CD14-positive monocyte (primary cell): ENCODE measurements at regions not wholly inside any gene's neighbourhood (a gene's known extent, or its start where the extent isn't known, plus 50 kb on each side); places are given as distances from the start of the nearest gene placed in this dataset.
A peak's percentile ranks its signal among the peaks of the same experiment; 100 is the strongest.
"Not testable (repeated sequence)": the region's sequence is repeated elsewhere in the genome, so short reads cannot be mapped to it uniquely, and the experiment has no call there.

Experiments used
- DNase-seq, 3 donors: peaks; one replicate each; pipeline ENCODE4 v3.0.0-alpha.2; 2011 to 2022
- H2AFZ ChIP-seq: 2 replicates; pipeline ENCODE4 v1.6.0; 2012; ENCODE audit warnings: mild to moderate bottlenecking, low read depth, low read length, inconsistent platforms; ENCODE audit not compliant: insufficient read depth, poor library complexity, severe bottlenecking
- H3K27ac ChIP-seq, 2 donors: 1 replicate in 1 of 2; 2 replicates in 1 of 2; pipeline ENCODE4 v1.5.1; 2012 to 2013; ENCODE audit warnings: low read length in 2 of 2, control low read depth in 1 of 2, inconsistent platforms in 1 of 2, low read depth in 1 of 2, mild to moderate bottlenecking in 1 of 2
- H3K27me3 ChIP-seq, 2 donors: one replicate each; pipeline versions ENCODE4 v1.6.0 to v1.6.1; 2011 to 2013; ENCODE audit warnings: low read length in 2 of 2; ENCODE audit not compliant: control insufficient read depth in 2 of 2, insufficient read depth in 2 of 2
- H3K36me3 ChIP-seq, 2 donors: replicated peaks in 1 of 2; 1 replicate in 1 of 2; 2 replicates in 1 of 2; pipeline versions ENCODE4 v1.5.1 to v1.6.1; 2012 to 2013; ENCODE audit warnings: low read length in 2 of 2, control low read depth in 1 of 2, inconsistent platforms in 1 of 2, mild to moderate bottlenecking in 1 of 2; ENCODE audit not compliant: insufficient read depth in 2 of 2, control insufficient read depth in 1 of 2
- H3K4me1 ChIP-seq, 2 donors: 1 replicate in 1 of 2; 2 replicates in 1 of 2; pipeline versions ENCODE4 v1.5.1 to v1.6.1; 2012 to 2013; ENCODE audit warnings: low read length in 2 of 2, control low read depth in 1 of 2, inconsistent platforms in 1 of 2, mild to moderate bottlenecking in 1 of 2, moderate library complexity in 1 of 2; ENCODE audit not compliant: insufficient read depth in 2 of 2, control insufficient read depth in 1 of 2
- H3K4me2 ChIP-seq: replicated peaks from 2 replicates; pipeline ENCODE3; 2012; ENCODE audit warnings: low read length, moderate library complexity, mild to moderate bottlenecking; ENCODE audit not compliant: poor library complexity, severe bottlenecking; ENCODE audit errors: extremely low read depth
- H3K4me3 ChIP-seq, 3 experiments: fragments of 200-600 bp in 1 of 3; sonication (generic) in 1 of 3; replicated peaks in 1 of 3; 1 replicate in 2 of 3; 2 replicates in 1 of 3; pipeline ENCODE4 v1.5.1; 2011 to 2013; ENCODE audit warnings: low read length in 3 of 3, mild to moderate bottlenecking in 3 of 3, control low read depth in 2 of 3, low read depth in 2 of 3, inconsistent platforms in 1 of 3, moderate library complexity in 1 of 3
- H3K79me2 ChIP-seq: 2 replicates; pipeline ENCODE4 v1.6.0; 2012; ENCODE audit warnings: mild to moderate bottlenecking, control low read depth, inconsistent platforms, low read length, moderate library complexity; ENCODE audit not compliant: insufficient read depth
- H3K9ac ChIP-seq: 2 replicates; pipeline ENCODE4 v1.6.0; 2017; ENCODE audit warnings: low read length, mild to moderate bottlenecking; ENCODE audit not compliant: insufficient read depth, poor library complexity, severe bottlenecking
- H3K9me3 ChIP-seq, 2 donors: replicated peaks in 1 of 2; 1 replicate in 1 of 2; 2 replicates in 1 of 2; pipeline versions ENCODE4 v1.5.1 to v1.6.1; 2012 to 2013; ENCODE audit warnings: low read length in 2 of 2, control low read depth in 1 of 2; ENCODE audit not compliant: control insufficient read depth in 1 of 2, insufficient read depth in 1 of 2
- H4K20me1 ChIP-seq: 2 replicates; pipeline ENCODE4 v1.6.0; 2012; ENCODE audit warnings: mild to moderate bottlenecking, low read length, control low read depth, moderate library complexity; ENCODE audit not compliant: insufficient read depth
- H3K27ac Mint-ChIP-seq, 7 donors: one replicate each; pipeline ENCODE4 v1.8.0; 2020; ENCODE audit warnings: mild to moderate bottlenecking in 7 of 7, mixed read lengths in 7 of 7, moderate library complexity in 6 of 7, inconsistent platforms in 2 of 7
- H3K27me3 Mint-ChIP-seq, 3 donors: one replicate each; pipeline ENCODE4 v1.8.0; 2021 to 2022; ENCODE audit warnings: low read depth in 3 of 3, mild to moderate bottlenecking in 3 of 3, mixed read lengths in 3 of 3, moderate library complexity in 3 of 3, inconsistent platforms in 1 of 3
- H3K36me3 Mint-ChIP-seq, 2 donors: one replicate each; pipeline ENCODE4 v1.8.0; 2020; ENCODE audit warnings: mixed read lengths in 2 of 2, inconsistent platforms in 1 of 2, mild to moderate bottlenecking in 1 of 2
- H3K4me1 Mint-ChIP-seq: one replicate; pipeline ENCODE4 v1.8.0; 2020; ENCODE audit warnings: mild to moderate bottlenecking, mixed read lengths
- H3K4me3 Mint-ChIP-seq, 2 donors: one replicate each; pipeline ENCODE4 v1.8.0; 2020; ENCODE audit warnings: mild to moderate bottlenecking in 2 of 2, mixed read lengths in 2 of 2, moderate library complexity in 1 of 2
- H3K9me3 Mint-ChIP-seq, 7 donors: one replicate each; pipeline ENCODE4 v1.8.0; 2020 to 2022; ENCODE audit warnings: mixed read lengths in 7 of 7, mild to moderate bottlenecking in 6 of 7, moderate library complexity in 6 of 7, inconsistent platforms in 2 of 7
- CTCF ChIP-seq: fragments of 200-600 bp; IDR thresholded peaks from one replicate; pipeline ENCODE4 v1.8.0; 2022; ENCODE audit warnings: antibody characterized with exemption, mild to moderate bottlenecking
- WGBS: methylation state at CpG from one replicate; pipeline ENCODE4 v1.1.5; 2013; ENCODE audit warnings: missing lambda C conversion rate; ENCODE audit not compliant: insufficient coverage; 5-methylcytosine and 5-hydroxymethylcytosine counted together
- intact Hi-C, 2 donors: fragments of 100-400 bp; cut with micrococcal nuclease; formaldehyde crosslinking; loops; one replicate each; pipeline versions ENCODE4 v1.15.0 to v1.15.1; 2023

- no peak for DNase-seq
- peaks cover 4 to 6% (median 4%) of the 10 kb centered on the region in 3 donors for H3K27me3 Mint-ChIP-seq
- Histone ChIP-seq H3K36me3 (no peaks in the 10 kb centered on the region), H3K79me2 (no peaks in the 10 kb centered on the region), H2AFZ (no peak overlapping the region), H3K4me3 (no peak overlapping the region), H3K27me3 (no peaks in the 10 kb centered on the region), H3K27ac (no peak overlapping the region), H3K9ac (no peak overlapping the region), H3K4me2 (no peak overlapping the region), H3K9me3 (peaks cover 0 to 6% of the 10 kb centered on the region in 2 donors), H4K20me1 (no peaks in the 10 kb centered on the region), H3K4me1 (no peaks in the 10 kb centered on the region)
- no peak overlapping the region for H3K4me3 Mint-ChIP-seq
- intact Hi-C loops, result no loop called here
- peak overlapping the region in 1 of 7 donors; percentile 13 for H3K27ac Mint-ChIP-seq
- no peaks in the 10 kb centered on the region for H3K4me1 Mint-ChIP-seq
- H3K36me3 Mint-ChIP-seq, result no peaks in the 10 kb centered on the region
- 78% methylated on average over 6 of the region's 8 CpGs for WGBS
- TF ChIP-seq CTCF, result no peak
- peaks cover 10 to 23% (median 17%) of the 10 kb centered on the region in 7 donors for H3K9me3 Mint-ChIP-seq
Observed at GRCh38 chr19:28435551-28436271, 777.2 kb downstream of the UQCRFS1 start.

GRCh38 chr19:28434794-28435193 is 778.2 kb downstream of the UQCRFS1 start:
- H3K27ac ChIP-seq, H3K27me3 Mint-ChIP-seq, H3K9ac ChIP-seq, DNase-seq, H3K36me3 ChIP-seq, H3K4me3 Mint-ChIP-seq, H3K27me3 ChIP-seq, H3K79me2 ChIP-seq, H3K4me1 Mint-ChIP-seq, H3K27ac Mint-ChIP-seq, H3K36me3 Mint-ChIP-seq, H3K4me1 ChIP-seq, intact Hi-C loops, H2AFZ ChIP-seq, H4K20me1 ChIP-seq, H3K4me2 ChIP-seq, H3K9me3 ChIP-seq, H3K4me3 ChIP-seq: not testable (repeated sequence)
- peaks cover 10 to 23% (median 17%) of the 10 kb centered on the region in 7 donors for H3K9me3 Mint-ChIP-seq
- 90% methylated on average over 7 of the region's 9 CpGs for WGBS

- H3K27ac Mint-ChIP-seq, H3K79me2 ChIP-seq, H3K9ac ChIP-seq, H3K27me3 ChIP-seq, H3K4me1 ChIP-seq, intact Hi-C loops, H3K4me1 Mint-ChIP-seq, H3K27ac ChIP-seq, H3K9me3 ChIP-seq, H3K36me3 Mint-ChIP-seq, H2AFZ ChIP-seq, H3K4me3 Mint-ChIP-seq, H3K36me3 ChIP-seq, H3K4me3 ChIP-seq, H3K27me3 Mint-ChIP-seq, H4K20me1 ChIP-seq, H3K4me2 ChIP-seq, DNase-seq: not testable (repeated sequence)
- H3K9me3 Mint-ChIP-seq, result peaks cover 10 to 23% (median 17%) of the 10 kb centered on the region in 7 donors
- 60% methylated on average over 1 of the region's 5 CpGs for WGBS
Observed at GRCh38 chr19:28434365-28434764, 778.6 kb downstream of the UQCRFS1 start.

- H3K27me3 Mint-ChIP-seq, H3K27ac Mint-ChIP-seq, H3K4me1 ChIP-seq, H3K79me2 ChIP-seq, H4K20me1 ChIP-seq, DNase-seq, H3K9me3 ChIP-seq, H3K4me3 Mint-ChIP-seq, H3K4me3 ChIP-seq, H3K27ac ChIP-seq, H3K4me2 ChIP-seq, H3K27me3 ChIP-seq, H2AFZ ChIP-seq, intact Hi-C loops, H3K36me3 Mint-ChIP-seq, H3K9ac ChIP-seq, H3K36me3 ChIP-seq, H3K4me1 Mint-ChIP-seq: not testable (repeated sequence)
- peaks cover 10 to 23% (median 17%) of the 10 kb centered on the region in 7 donors for H3K9me3 Mint-ChIP-seq
- 100% methylated on average over 1 of the region's 4 CpGs for WGBS
Observed at GRCh38 chr19:28433166-28433565, 779.8 kb downstream of the UQCRFS1 start.
